COLO668 (cell line): ENCODE measurements at regions not wholly inside any gene's neighbourhood (a gene's known extent, or its start where the extent isn't known, plus 50 kb on each side); places are given as distances from the start of the nearest gene placed in this dataset.
"Not testable (repeated sequence)": the region's sequence is repeated elsewhere in the genome, so short reads cannot be mapped to it uniquely, and the experiment has no call there.

Source experiments
- DNase-seq: peaks from one replicate; lab custom pipeline; 2025; ENCODE audit not compliant: unreplicated experiment; lab: John Stamatoyannopoulos, UW

DNA sequence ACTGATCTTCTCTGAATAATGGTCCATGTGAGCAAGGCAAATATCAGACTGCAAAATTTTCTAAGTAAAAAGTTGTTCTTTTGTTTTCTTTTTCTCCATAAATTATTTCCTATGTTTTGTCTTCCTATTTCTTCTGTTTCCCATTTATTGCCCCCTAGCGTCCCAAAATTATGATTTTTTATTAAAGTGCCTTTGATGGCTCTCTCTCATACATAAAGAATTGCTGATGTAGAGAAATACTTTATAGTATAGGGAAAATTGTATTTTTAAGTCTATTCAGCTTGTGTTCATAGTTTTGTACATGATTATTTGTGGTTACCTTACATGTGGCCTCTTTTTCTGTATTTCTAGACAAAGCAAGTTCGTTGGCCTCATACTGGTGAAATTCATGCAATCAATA, 1031.2 kb downstream of the EFNA5 start:
- DNase-seq = no peak

DNA sequence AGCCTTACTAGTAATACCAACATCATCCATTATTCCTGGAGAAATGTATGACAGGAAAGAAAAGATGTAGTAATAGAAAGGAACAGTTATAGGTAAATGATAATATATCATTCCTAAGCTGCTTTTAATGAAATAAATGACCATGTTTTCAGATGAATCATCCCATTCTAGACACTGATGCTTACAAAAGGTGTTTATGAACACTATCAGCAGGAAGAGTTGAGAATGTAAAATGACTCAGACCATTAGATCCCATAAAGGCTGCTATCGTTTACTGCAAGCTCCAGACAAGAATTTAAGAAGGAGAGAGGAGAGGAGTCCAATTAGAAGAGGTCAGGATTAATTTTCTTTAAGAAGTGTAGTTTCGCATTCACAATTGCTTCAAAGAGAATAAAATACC, 1033.5 kb downstream of the EFNA5 start:
- DNase-seq = no peak

DNA sequence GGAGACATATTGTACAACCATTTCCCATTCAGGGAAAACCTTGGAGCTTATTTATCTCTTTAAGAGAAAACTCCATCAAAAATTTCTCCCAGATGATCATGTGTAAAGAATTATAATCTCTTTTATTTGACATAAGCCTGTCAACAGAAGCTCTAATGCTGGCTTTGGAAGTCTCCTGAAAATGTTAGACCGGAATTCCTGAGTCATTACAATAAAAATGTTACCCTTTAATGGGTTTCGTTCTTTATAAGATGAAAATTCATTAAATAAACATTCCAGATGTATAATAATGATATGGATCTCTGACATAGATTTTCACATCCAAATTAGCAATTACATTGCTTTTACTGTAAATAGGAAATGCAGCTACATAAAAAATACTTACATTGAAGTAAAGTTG, 1036.4 kb downstream of the EFNA5 start:
- DNase-seq = no peak

DNA sequence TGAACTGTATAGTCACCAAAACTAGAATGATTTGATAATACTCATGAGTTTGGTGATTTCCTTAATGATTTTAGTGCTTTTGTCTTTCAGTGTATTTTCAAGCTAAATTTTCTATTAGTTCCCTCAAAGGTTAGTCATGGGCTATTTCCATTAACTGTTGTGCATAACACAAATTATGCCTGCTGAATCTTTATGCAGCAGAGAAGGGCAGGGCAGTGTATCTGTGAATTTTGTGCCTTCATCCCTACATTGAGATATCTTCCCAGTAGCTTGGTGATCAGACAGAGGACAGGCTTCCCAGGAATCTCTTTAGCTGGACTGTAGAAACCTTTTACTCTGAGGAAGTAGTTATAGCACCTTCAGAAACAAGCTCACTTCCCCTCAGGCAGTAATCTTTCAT, 1036.9 kb downstream of the EFNA5 start:
- DNase-seq = no peak

DNA sequence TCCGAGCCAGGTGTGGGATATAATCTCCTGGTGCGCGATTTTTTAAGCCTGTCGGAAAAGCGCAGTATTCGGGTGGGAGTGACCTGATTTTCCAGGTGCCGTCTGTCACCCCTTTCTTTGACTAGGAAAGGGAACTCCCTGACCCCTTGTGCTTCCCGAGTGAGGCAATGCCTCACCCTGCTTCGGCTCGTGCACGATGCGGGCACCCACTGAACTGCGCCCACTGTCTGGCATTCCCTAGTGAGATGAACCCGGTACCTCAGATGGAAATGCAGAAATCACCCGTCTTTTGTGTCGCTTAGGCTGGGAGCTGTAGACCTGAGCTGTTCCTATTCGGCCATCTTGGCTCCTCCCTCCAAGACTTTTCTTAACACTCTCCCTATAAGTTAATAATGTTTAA, 1042.3 kb downstream of the EFNA5 start:
- not testable (repeated sequence) for DNase-seq

DNA sequence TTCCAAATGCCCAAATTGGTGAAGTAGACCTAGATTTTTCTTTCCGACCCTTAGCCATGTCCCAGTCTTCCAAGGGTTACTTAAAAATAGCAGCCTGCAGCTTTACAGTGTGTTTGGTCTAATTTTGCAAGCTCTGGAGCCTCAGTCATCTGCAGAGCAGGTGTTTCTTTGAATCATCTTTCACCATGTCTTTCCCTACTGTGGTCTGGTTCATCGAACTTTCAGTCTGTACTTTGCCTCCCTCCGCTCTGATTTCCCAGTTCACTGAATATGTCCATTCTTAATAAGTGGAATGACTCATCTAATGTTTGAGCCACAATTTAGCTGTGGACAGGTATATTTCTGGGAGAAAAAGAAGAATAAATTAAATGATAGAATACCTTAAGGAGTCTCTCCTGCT, 1060.7 kb downstream of the EFNA5 start:
- no peak for DNase-seq

DNA sequence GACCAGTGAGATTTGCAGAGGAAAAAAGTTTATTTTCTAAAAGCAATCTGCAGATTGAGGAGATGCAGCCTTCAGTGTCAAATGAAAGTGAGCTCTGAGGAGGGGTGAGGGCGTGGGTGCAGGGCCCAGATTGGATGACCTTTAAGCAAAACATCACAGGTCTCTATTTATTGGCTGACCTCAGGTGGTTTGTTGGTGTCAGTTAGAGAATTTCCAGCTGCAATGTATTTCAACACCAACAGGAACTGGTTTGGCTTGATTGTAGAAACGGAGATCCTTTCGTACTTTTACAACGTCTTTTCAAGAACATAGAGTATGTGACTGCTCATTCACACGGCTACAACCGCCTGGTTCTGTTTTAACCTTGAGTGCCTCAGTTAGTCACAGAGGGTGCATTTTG, 1069.1 kb downstream of the EFNA5 start:
- no peak for DNase-seq

DNA sequence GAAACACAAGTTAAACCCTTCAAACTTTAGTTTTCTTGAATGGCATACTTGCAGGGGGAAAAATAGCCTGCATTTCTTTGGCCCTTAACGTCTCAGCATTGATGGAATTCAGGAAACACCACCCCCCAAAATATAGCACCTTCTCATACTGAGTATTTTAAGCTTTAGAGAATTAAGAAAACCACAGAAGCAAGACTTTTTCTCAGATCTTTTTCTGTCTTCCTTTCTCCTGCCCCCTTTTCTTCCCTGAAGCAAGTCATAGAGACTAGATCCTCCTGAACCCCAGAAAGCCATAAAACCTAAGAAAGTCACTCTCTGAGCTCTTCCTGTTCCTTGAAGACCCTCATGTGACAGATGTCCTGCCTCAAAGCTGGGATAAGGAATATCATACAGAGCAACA, 1069.9 kb downstream of the EFNA5 start:
- DNase-seq = no peak

DNA sequence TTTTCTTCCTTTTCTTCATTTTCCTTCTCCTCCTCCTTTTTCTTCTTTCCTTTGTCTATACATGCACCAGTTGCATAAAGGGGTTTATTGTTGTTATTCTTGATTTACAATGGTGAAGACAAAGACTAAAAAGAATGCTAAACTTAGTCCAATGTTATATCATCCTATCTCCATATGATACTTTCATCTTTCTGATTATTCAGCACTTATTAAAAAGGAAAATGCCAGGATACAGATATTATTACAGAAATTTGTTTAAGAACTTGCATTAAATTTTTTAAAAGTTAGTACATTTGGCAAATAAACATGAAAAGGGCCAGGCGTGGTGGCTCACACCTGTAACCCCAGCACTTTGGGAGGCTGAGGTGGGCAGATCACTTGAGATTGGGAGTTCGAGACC, 1074.9 kb downstream of the EFNA5 start:
- no peak for DNase-seq

DNA sequence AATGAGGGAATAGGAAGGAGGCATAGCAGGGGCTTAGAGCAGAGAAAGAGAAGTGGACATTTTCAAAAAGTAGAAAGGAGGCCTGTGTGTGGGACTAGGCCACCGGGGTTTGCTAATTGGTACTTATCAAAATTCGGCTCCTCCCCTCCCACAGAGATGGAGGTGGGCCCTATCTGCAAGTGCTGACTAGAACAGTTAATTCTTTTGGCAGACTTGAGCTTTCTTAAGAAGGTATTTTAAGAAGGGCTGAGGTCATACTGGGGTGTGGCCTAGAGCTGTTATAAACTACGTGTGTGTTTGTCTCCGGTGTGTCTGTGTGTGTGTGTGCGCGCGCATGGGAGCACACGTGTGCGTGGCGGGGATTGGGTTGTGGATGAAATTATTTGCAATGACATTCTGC, 1086.5 kb downstream of the EFNA5 start:
- DNase-seq = no peak

DNA sequence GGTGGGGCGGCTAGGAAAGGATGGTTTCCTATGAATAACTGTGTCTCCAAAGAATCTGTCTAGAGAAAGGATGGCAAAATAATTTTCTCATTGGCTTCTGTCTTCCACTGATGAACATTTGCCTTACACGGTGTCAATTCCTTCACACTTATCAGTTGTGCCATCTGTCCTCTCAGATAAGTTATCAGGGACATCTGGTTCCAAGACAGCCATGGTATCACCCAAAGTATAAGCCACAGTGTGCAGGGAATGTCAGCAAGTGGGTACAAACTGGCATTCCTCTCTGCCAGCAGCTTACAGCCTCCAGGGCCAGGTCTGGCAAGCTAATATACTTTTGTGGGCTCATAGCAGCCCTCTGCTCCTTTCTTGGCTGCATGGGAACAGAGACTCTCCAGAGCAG, 1092.0 kb downstream of the EFNA5 start:
- no peak for DNase-seq

DNA sequence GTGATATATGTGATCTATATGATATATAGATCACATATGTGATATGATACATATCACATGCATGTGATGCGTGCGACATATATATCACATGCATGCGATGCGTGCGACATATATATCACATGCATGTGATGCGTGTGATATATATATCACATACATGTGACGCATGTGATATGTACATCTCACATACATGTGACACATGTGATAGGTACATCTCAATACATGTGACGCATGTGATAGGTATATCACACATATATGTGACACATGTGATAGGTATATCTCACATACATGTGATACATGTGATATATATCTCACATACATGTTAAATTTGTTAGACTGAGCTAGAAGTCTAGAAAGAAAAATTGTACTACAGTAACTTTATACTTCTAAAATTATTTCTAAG, 1095.9 kb downstream of the EFNA5 start:
- no peak for DNase-seq

DNA sequence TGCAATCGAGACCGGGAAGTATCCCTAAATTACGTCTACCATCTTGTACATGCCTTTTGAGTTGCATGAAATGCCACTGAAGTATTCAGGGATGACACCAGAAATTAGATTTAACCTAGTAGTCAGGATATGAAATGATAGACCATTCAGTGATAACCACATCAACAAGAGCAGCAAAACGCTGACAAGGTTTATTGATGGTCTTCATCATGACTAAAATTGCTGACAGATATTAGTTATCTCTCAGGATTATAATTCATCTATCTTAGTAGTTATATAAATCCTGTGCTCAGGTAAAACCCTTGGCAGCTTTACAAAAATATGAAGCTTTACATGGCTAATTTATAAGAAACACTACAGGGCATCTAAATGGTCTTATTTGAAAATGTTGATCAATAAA, 1104.7 kb downstream of the EFNA5 start:
- DNase-seq = no peak

DNA sequence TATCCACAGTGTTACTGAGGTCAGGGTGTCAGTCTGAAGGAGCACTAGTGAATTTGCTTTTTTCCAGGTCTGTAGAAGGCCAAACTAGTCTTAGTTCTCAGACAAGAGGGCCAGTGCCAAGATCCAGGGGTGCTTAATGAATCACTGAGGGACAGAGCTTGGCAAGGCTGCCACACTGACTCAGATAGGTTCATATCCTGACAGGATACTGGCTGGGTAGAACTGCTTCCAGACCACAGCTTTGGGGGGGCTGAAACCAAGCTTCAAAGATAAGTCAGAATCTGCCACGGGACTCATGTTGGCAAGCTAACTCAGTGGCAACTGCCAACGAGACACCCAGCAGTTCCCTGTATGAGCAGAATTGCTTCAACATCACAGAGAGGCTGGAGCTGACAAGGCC, 1125.4 kb downstream of the EFNA5 start:
- DNase-seq = no peak

DNA sequence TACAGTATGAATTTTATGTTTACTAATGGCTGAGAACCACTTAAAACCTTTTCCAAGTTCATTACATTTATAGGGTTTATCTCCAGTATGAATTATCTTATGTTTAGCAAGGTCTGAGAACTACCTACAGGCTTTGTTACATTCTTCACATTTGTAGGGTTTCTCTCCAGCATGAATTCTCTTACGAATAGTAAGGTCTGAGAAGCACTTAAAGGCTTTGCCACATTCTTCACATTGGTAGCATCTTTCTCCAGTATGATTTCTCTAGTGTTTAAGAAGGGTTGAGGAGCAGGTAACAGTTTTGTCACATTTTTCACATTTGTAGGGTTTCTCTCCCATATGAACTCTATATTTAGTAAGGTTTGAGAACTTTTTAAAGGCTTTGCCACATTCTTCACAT, 1127.4 kb downstream of the EFNA5 start:
- DNase-seq = no peak

DNA sequence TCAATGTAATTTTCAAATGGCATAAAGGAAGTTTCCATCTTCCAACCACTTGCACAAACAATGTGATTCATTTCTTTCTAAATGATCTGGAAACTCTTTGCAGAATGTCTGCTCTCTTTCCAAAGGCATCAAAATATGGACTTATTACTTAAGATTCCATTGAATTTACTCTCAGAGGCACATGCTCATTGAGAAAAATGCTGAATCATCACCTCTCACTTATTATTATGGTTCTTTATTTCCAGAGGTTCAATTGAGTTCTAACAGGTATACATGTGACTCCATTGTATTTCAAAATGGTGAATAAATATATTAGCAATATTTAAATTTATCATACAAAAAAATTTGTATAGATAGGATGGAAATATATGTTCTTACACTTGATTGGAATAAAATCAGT, 1140.6 kb downstream of the EFNA5 start:
- no peak for DNase-seq

DNA sequence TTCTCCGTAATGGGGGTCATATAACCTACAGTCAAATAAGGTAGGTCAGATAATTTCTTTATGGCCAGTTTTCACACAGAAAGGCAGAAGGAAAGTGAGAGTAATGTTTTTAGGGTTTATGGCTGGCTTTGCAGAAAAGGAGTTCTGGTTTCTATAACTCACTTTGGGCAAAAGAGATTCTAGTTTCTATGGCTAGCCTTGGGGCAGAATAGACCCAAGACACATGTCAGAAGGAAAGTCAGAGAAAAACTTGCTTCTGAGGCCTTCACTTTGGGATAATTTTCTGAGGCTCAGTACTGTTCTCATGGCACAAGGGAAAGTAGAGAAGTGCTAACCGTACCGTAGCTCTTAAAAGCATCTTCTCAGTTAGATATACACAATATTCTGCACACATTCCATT, 1145.3 kb downstream of the EFNA5 start:
- no peak for DNase-seq

DNA sequence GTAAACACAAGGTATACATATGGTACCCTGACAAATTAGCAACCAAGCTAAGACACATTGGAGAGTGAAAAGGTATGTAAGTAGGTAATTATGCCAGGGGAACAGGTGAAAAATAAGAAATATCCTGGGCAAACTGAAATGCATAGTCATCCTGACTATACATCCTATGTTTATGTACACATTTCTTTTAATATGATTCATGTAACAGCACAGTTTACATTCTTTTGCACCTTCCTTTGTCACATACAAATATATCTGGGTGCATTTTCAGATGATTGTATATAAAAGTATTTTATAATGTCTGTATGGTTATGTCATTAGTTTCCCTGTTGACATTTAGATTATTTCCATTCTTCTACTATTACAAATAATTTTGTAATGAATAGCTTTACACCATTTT, 1146.9 kb downstream of the EFNA5 start:
- no peak for DNase-seq

DNA sequence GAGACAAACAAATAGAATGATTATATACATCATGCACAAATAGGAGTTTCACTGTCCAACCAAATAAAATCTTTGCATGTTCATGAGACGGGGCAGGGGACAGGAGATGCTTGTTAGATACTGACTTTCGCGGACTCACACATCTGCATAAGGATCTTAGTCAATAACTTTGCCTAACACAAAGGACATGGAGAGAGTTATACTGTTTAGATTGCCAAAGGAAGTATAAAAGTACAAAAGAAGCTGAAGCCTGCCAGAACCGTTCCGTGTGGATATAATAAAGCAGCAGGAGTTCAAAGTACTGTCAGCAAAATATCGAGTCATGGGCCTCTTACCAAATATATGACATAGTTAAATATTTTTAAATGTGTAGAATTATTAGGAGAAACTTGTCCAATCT, 1148.4 kb downstream of the EFNA5 start:
- no peak for DNase-seq

DNA sequence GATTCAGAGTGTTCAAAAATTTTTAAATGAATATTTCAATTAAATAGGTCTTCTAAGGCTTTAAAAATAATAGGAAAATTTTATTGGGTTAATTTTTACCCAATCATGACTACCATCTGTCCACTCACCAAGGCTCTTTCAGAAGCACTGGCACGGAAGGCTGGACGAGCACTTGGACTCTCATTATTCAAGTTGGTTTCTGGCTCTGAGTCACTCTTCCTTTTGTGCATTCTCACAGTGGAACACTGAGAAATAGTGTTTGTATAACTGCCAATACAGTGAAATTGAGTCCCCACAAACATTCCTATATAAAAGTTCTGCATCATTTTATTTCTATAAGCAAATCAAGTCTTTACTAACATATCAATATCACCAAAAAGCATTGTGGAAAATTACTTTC, 1149.0 kb downstream of the EFNA5 start:
- DNase-seq = no peak

DNA sequence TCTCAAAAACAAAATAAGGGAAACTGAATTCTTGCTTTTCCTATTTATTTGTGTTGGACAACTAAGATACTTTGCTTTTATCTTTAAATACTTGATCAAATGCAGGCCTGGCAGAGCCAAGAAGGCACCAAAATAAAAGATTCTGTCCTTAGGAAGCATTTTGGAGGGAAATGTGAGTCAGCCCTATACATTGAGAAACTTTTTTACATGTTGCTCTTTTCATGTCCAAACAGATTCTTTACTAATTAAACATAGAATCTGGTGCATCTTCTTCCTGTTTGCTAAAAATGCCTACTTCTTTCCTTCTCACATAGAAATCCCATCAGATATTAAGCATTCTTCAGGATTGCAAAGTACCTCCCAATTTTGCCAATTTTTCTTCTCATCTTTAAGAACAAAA, 1160.4 kb downstream of the EFNA5 start:
- no peak for DNase-seq

DNA sequence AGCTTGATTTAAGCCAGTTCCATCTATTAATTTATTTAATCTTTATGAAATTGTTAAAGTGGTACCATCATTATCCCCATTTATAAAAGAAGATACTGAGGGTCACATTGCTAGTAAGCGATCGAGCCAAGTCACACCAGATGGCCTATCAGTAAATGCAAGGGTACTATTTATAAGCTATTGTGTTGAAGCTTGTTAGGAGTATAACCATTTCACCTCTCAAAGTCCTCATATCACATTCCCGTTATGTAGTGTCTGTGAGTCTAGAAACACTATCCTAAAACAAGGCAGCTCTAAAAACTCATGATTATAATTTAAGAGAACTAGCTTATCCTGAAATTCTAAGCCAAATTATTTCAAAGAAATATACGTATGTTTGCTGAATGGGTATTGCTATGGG, 1161.8 kb downstream of the EFNA5 start:
- no peak for DNase-seq

DNA sequence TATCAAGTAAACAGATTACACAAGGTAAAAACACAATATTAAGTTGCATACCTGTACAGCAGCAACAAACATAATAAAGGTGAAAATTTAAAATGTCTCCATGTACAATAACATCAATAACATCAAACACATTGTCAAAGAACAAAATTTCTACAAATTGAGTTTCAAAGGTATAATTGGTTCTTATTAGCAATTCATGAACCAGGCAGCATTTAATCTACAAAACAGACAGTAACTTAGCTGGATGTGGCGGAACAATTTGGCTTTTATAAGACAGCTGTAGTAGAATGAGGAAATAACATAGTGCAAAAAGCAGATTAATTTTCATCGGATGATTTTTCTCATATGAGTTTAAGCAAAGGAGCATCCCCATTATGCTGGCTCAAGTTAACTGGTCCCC, 1176.8 kb downstream of the EFNA5 start:
- DNase-seq = no peak

DNA sequence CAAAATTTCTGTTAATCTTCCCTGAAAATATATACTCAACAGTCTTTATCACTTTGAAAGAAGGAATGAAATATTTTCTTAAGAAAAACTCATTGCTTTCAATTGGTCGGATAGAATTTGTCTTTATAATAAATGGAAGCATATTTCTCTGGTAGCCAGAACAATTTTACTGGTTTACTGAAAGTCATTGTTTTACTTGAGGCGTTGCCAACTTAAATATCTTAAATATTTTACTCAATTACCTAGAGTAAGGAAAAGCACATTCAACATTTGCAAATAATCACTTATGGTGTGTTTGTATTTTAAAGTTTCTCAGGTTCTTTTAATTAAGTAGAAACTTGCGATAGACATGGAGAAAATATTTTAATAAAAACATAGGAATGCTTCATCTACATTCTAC, 1181.7 kb downstream of the EFNA5 start:
- no peak for DNase-seq
